PC-9 (cell line): ENCODE measurements at regions not wholly inside any gene's neighbourhood (a gene's known extent, or its start where the extent isn't known, plus 50 kb on each side); places are given as distances from the start of the nearest gene placed in this dataset.

Experiments used
- BruUV-seq: library from RNA; stranded (reverse); fragments of 400-500 nt; replicated peaks from 2 replicates; lab custom pipeline; 2021; lab: Mats Ljungman, UMichigan
- CTCF ChIA-PET: fragments of 300-600 bp; sonication (Branson Sonifier 250); formaldehyde crosslinking; loops from one replicate; lab custom pipeline; 2022; ENCODE audit warnings: antibody characterized with exemption; lab: Charles Lee
- POLR2A ChIA-PET: fragments of 300-600 bp; sonication (Branson Sonifier 250); formaldehyde crosslinking; loops from one replicate; lab custom pipeline; 2022; ENCODE audit warnings: antibody characterized with exemption; ENCODE audit not compliant: unreplicated experiment; lab: Charles Lee
- DNase-seq, 2 experiments: peaks; one replicate each; pipeline versions ENCODE4 v3.0.0 to v3.0.0-alpha.2; 2015 to 2022; ENCODE audit warnings: mixed read lengths in 1 of 2
- H2AFZ ChIP-seq: fragments of 200-600 bp; sonication (generic); 2 replicates; pipeline ENCODE4 v1.8.1; 2017; ENCODE audit warnings: antibody characterized with exemption
- H3F3A ChIP-seq: fragments of 200-600 bp; sonication (generic); 2 replicates; pipeline ENCODE4 v1.8.1; 2017; ENCODE audit warnings: antibody characterized with exemption, mild to moderate bottlenecking, low read depth; ENCODE audit not compliant: insufficient read depth
- H3K27ac ChIP-seq: fragments of 200-600 bp; sonication (generic); 2 replicates; pipeline ENCODE4 v1.6.1; 2016; ENCODE audit warnings: mixed run types
- H3K27me3 ChIP-seq: fragments of 200-600 bp; sonication (generic); 2 replicates; pipeline ENCODE4 v1.6.1; 2016; ENCODE audit warnings: low read depth, mixed run types; ENCODE audit not compliant: insufficient read depth
- H3K36me3 ChIP-seq: fragments of 200-600 bp; sonication (generic); 2 replicates; pipeline ENCODE4 v1.6.1; 2016; ENCODE audit warnings: low read depth, mixed run types
- H3K4me1 ChIP-seq: fragments of 200-600 bp; sonication (generic); replicated peaks from 2 replicates; pipeline ENCODE4 v1.6.1; 2016; ENCODE audit warnings: mixed run types; ENCODE audit not compliant: insufficient read depth
- H3K4me2 ChIP-seq: fragments of 200-600 bp; sonication (generic); 2 replicates; pipeline ENCODE4 v1.6.1; 2017; ENCODE audit warnings: mixed run types
- H3K4me3 ChIP-seq: fragments of 200-600 bp; sonication (generic); 2 replicates; pipeline ENCODE4 v1.6.1; 2016; ENCODE audit warnings: mixed run types
- H3K79me2 ChIP-seq: fragments of 200-600 bp; sonication (generic); 2 replicates; pipeline ENCODE4 v1.6.1; 2017; ENCODE audit warnings: low read depth, mixed run types
- H3K9me2 ChIP-seq: fragments of 200-600 bp; sonication (generic); 2 replicates; pipeline ENCODE4 v1.8.1; 2017; ENCODE audit warnings: mild to moderate bottlenecking; ENCODE audit not compliant: insufficient read depth
- H3K9me3 ChIP-seq: fragments of 200-600 bp; sonication (generic); 2 replicates; pipeline ENCODE4 v1.8.1; 2016; ENCODE audit warnings: low read depth; ENCODE audit not compliant: insufficient read depth
- H4K20me1 ChIP-seq: fragments of 200-600 bp; sonication (generic); 2 replicates; pipeline ENCODE4 v1.8.1; 2017; ENCODE audit not compliant: insufficient read depth
- CTCF ChIP-seq: fragments of 200-600 bp; sonication (generic); conservative IDR thresholded peaks from 2 replicates; pipeline ENCODE4 v1.6.1; 2017; ENCODE audit warnings: mixed run types, antibody characterized with exemption, mild to moderate bottlenecking, moderate library complexity
- EZH2 ChIP-seq: fragments of 200-600 bp; sonication (generic); IDR thresholded peaks from 2 replicates; pipeline ENCODE4 v1.8.0; 2017; ENCODE audit warnings: antibody characterized with exemption, low read depth
- intact Hi-C: fragments of 100-400 bp; cut with micrococcal nuclease; formaldehyde crosslinking; loops from one replicate; pipeline ENCODE4 v1.10.0; 2022; ENCODE audit not compliant: unreplicated experiment

- Histone ChIP-seq H3K4me3 (peak overlapping the region; percentile 12; the same call in 1 of the 2 replicates), H3K4me2 (peak overlapping the region; percentile 69), H3K9me2 (peaks cover 3% of the 10 kb centered on the region; the same call in 1 of the 2 replicates), H2AFZ (peak overlapping the region; percentile 50), H3K27me3 (no peaks in the 10 kb centered on the region), H3K79me2 (no peaks in the 10 kb centered on the region), H4K20me1 (no peaks in the 10 kb centered on the region), H3F3A (peaks cover 30% of the 10 kb centered on the region), H3K9me3 (0 out of 2 replicates have a peak, but pooled peaks cover 3% of the 10 kb centered on the region), H3K36me3 (no peaks in the 10 kb centered on the region), H3K27ac (peak overlapping the region; percentile 86), H3K4me1 (peaks cover 34% of the 10 kb centered on the region)
- intact Hi-C loops, result no loop called here
- ChIA-PET POLR2A (interaction anchor here (0.7 kb wide), 1 partner anchor 1712 kb away, joined by 3 read pairs; no protein-coding TSS in a partner anchor), CTCF (no interaction called here)
- DNase-seq, result peak in 1 of 2 experiments; percentile 88
- BruUV-seq, result no TSS peak
- TF ChIP-seq EZH2, result no peak
- TF ChIP-seq CTCF, result no peak
These were observed 172.4 kb upstream of the CAND1 start for GRCh38 chr12:67096533-67097318.

- H3K4me1 ChIP-seq, result peaks cover 34% of the 10 kb centered on the region
- DNase-seq, result no peak
- no peak overlapping the region for H3K27ac ChIP-seq
- intact Hi-C loops, result no loop called here
- no peaks in the 10 kb centered on the region for H4K20me1 ChIP-seq
- no peaks in the 10 kb centered on the region for H3K27me3 ChIP-seq
- BruUV-seq, result no TSS peak
- ChIA-PET POLR2A (no interaction called here), CTCF (no interaction called here)
- no peak overlapping the region for H2AFZ ChIP-seq
- H3K9me3 ChIP-seq, result peaks cover 13% of the 10 kb centered on the region; the same call in 1 of the 2 replicates
- peaks cover 30% of the 10 kb centered on the region for H3F3A ChIP-seq
- TF ChIP-seq CTCF, result no peak
- no peak for TF ChIP-seq EZH2
- 0 out of 2 replicates have a peak, but pooled peaks cover 3% of the 10 kb centered on the region for H3K9me2 ChIP-seq
- H3K36me3 ChIP-seq, result no peaks in the 10 kb centered on the region
- H3K4me2 ChIP-seq, result no peak overlapping the region
- no peak overlapping the region for H3K4me3 ChIP-seq
- H3K79me2 ChIP-seq, result no peaks in the 10 kb centered on the region
These were observed 169.3 kb upstream of the CAND1 start for GRCh38 chr12:67099858-67100257.

GRCh38 chr12:67103521-67103920 is 165.6 kb upstream of the CAND1 start:
- Histone ChIP-seq H3F3A (no peaks in the 10 kb centered on the region), H3K79me2 (no peaks in the 10 kb centered on the region), H3K36me3 (no peaks in the 10 kb centered on the region), H3K4me3 (no peak overlapping the region), H3K4me2 (no peak overlapping the region), H3K27me3 (no peaks in the 10 kb centered on the region), H3K9me2 (no peaks in the 10 kb centered on the region), H4K20me1 (no peaks in the 10 kb centered on the region), H3K4me1 (no peaks in the 10 kb centered on the region), H3K27ac (no peak overlapping the region), H2AFZ (no peak overlapping the region), H3K9me3 (peaks cover 26% of the 10 kb centered on the region)
- no TSS peak for BruUV-seq
- POLR2A ChIA-PET, result no interaction called here
- intact Hi-C loops, result no loop called here
- TF ChIP-seq CTCF, result no peak
- no peak for TF ChIP-seq EZH2
- CTCF ChIA-PET, result no interaction called here
- DNase-seq, result no peak
